GM21737 (cell line): ENCODE measurements at regions not wholly inside any gene's neighbourhood (a gene's known extent, or its start where the extent isn't known, plus 50 kb on each side); places are given as distances from the start of the nearest gene placed in this dataset.
A peak's percentile ranks its signal among the peaks of the same experiment; 100 is the strongest.
"Not testable (repeated sequence)": the region's sequence is repeated elsewhere in the genome, so short reads cannot be mapped to it uniquely, and the experiment has no call there.

Source experiments
- ATAC-seq: cut with Tn5 transposase; IDR thresholded peaks from one replicate; pipeline ENCODE4 v1.9.1; 2021; ENCODE audit warnings: mild to moderate bottlenecking, moderate library complexity; ENCODE audit not compliant: unreplicated experiment

GRCh38 chr7:67301667-67302066 is 305.0 kb downstream of the TYW1 start:
- no peak for ATAC-seq

DNA sequence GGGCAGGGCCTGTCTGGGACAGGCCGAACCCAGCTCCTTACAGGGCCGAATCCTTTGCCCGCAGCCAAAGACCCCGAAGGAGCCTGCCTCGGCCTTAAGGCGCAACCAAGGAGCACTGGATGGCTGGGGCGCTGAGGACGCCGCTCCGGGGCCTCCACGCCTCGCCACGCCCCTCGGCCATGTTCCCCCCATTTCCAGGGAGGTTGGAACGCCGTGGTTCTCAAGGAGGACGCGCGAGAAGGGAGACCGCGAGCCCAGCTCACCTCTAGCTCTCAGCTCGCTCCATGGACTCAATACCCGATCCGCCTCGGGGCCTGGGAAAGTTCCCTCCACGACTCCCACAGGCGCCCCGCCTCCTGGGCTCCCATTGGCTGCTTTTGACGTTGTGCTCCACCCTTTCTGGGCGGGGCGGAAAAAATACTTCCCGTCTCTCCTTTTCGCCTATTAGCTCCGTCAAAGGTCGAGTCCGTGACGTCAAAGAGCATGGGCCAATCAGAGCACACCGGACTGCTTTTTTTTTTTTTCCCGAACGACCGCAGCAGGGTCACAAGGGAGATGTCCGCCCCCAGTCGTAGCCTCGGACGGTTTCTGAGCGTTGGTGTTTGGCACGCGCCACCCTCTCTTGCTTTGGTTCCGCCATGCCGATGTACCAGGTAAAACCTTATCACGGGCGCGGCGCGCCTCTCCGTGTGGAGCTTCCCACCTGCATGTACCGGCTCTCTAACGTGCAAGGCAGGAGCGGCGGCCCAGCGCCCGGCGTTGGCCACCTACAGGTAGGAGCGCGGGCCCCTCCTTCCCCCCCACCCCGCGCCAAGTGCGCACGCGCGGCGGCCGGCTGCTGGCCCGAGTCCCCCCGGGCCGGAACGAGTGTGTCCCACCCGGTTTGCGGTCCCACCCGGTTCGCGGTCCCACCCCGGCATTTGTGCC is 305.7 kb downstream of the TYW1 start:
- ATAC-seq, result peak; percentile 80

DNA sequence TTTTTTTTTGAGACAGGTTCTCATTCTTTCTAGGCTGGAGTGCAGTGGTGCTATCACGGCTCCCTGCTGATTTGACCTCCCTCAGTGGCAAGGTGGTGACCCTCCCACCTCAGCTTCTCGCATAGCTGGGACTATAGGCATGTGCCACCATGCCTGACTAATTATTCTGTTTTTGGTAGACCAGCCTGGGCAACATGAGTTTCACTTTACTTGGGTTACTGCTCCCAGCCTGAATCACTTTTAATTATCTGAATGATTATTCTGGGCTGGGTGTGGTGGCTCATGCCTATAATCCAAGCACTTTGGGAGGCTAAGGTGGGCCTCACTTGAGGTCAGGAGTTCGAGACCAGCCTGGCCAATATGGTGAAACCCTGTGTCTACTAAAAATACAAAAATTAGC is 308.2 kb downstream of the TYW1 start:
- not testable (repeated sequence) for ATAC-seq

DNA sequence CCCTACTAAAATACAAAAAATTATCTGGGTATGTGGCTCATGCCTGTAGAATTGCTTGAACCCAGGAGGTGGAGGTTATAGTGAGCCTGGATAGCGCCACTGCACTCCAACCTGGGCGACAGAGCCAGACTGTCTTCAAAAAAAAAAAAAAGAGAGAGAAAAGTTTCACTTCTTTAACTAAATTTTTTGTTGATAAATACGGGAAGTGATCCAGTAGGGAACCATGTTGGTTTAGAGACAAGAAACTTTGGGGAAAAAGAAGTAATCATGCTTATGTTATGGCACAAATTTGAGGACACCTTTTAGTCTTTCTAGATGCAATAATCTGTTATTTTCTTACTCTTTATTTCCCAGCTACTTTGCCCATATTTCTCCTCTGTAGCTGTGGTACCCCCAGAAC is 309.7 kb downstream of the TYW1 start:
- ATAC-seq, result no peak

DNA sequence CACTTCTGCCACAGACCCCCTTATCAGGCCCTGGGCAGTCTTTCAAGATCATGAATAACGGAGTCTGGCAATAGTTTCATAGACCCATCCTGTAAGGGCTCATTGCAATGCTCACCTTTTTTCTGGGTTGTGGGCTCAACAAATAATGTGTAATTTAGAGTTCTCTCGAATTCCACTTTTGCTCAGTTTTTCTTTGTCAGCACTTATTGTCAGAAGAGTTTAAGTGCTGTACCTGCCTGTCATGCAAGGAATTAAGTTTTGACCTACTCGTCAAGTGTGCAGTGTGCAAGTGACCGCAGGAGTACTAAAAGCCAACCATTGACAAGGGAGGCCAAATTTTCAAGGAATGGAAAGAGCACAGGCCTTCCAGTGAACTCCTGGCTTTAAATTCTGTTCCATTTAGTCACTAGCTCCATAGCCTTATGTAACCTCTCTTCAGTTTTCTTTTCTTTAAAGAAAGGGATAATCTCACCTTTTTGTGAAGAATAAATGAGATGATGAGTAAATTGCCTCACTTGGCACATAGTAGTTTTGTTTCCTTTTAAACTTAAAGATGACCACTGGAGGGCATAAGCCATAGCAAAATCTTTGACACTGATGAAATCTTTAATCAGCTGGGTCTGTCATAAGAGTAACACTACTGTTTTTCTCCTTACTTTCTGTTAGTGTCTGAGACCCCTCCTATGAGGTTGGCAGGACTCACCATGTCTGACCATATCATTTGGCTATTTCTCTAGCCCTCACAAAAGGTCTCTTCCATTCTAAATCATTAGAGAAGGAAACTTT is 313.3 kb downstream of the TYW1 start:
- ATAC-seq, result no peak

DNA sequence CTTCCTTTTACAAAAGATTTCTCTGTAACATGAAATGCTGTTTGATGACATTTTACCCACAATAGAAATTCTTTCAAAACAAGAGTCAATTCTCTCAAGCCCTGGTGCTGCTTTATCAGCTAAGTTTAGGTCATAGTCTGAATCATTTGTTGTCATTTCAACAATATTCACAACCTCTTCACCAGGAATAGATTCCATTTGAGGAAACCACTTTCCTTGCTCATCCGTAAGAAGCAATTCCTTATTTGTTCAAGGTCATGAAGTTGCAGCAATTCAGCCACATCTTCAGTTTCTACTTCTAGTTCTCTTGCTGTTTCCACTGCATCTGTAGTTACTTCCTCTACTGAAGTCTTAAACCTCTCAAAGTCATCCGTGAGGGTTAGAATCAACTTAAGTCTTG is 315.3 kb downstream of the TYW1 start:
- ATAC-seq, result no peak

- ATAC-seq, result no peak
Observed at GRCh38 chr7:67313213-67313612, 316.6 kb downstream of the TYW1 start.

DNA sequence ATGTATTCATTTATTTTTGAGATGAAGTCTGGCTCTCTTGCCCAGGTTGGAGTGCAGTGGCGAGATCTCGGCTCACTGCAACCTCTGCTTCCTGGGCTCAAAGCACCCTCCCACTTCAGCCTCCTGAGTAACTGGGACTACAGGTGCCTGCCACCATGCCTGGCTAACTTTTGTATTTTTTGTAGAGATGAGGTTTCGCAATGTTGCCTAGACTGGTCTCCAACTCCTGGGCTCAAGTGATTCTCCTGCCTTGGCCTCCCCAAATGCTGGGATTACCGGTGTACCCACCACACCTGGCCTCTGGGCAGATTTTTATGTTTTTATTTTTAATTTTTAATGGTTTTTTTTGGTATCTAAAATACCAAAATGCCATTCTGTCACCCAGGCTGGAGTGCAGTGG is 320.3 kb downstream of the TYW1 start:
- ATAC-seq, result not testable (repeated sequence)

DNA sequence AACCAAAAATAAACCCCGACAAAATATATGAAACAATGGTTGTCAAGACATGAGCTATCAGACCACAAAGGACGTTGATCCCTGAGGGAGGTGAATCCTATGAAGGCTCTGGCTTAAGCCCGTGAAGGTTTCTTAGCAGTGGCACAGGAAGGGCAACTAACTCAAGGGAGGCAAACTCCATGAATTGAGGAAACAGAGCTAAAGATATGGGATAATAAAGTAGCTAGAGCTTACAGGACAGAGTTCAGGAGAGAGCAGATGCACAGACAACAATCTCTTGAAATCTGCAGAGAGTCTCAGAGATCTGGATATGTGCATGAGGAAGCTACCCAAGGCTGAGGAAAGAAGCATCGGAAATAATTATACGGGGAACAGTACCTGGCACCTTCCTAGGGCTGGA is 331.6 kb downstream of the TYW1 start:
- not testable (repeated sequence) for ATAC-seq

DNA sequence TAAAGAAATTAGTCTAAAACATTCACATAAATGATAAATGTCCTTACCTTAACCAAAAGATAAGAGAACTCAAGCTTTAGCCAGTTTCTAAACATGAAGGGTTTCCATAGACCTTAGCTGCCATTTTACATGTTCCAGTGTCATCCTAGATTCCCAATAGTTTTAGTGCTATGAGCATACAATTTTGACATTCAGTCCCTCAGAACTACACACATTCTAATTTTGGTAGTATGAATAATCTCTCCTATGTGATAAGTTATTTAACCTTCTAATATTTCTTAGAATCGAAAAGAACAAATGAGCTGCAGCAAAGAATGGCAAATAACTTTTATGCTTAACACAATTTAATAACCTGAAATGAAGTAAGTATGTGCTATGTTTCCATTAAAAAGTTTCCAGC is 338.5 kb downstream of the TYW1 start:
- ATAC-seq, result not testable (repeated sequence)

GRCh38 chr7:67335663-67336062 is 339.0 kb downstream of the TYW1 start:
- ATAC-seq, result not testable (repeated sequence)

DNA sequence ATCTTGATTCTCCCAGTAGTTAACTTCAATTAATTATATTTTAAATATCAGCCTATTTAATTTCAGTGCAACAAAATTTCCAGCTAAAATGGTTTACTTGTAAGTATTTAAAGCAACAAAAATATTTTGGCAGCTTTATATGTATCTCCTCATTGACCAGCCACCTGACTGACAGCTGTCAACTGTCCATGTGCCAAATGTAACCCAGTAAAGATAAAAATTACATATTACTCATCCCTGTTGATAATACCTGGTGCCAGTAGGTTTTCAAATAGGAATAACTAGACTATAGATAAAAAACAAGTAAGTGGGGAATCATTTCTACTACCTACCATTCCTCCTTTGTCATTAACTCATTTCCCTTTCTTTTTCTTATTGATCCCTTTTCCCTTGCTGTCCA is 341.9 kb downstream of the TYW1 start:
- not testable (repeated sequence) for ATAC-seq

DNA sequence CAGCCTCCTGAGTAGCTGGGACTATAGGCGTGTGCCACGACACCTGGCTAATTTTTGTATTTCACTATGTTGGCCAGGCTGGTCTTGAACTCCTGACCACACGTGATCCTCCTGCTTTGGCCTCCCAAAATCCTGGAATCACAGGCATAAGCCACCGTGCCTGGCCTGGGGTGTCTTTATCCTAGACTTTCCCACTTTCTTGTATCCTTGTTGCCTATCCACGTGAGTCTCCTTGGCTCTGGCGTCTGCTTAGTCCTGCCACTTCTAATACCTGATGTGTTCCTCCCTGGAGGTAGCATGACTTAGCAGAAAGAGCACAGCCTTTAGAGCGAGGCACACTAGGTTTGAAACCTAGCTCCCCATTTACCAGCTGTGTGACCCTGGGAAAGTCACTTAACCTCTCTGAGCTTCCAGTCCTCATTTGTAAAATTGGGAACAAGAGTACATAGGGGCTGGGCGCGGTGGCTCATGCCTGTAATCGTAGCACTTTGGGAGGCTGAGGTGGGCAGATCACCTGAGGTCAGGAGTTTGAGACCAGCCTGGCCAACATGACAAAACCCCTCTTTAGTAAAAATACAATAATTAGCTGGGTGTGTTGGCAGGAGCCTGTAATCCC is 344.6 kb downstream of the TYW1 start:
- ATAC-seq, result no peak

- no peak for ATAC-seq
Observed at GRCh38 chr7:67343114-67343513, 346.5 kb downstream of the TYW1 start.

DNA sequence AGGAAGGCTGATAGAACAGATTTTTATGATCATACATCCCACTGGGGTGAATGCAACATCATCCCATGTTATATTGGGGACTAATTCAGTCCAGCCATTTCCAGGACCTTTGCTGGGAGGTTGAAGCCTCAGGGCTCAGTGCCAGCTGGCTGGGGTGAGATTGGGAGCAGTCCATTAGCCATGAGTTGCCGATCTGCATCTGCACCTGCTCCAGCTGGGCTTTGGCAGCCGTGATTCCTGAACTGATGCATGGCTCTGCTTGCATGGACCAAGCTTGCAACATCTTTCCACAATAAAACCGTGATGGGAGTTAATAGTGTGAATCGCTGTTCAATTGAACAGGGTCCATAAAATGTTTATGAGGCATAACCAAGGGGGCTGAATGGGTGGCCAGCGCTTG is 346.9 kb downstream of the TYW1 start:
- no peak for ATAC-seq

GRCh38 chr7:67344481-67345193 is 348.0 kb downstream of the TYW1 start:
- ATAC-seq, result no peak

GRCh38 chr7:67346126-67346525 is 349.5 kb downstream of the TYW1 start:
- no peak for ATAC-seq

DNA sequence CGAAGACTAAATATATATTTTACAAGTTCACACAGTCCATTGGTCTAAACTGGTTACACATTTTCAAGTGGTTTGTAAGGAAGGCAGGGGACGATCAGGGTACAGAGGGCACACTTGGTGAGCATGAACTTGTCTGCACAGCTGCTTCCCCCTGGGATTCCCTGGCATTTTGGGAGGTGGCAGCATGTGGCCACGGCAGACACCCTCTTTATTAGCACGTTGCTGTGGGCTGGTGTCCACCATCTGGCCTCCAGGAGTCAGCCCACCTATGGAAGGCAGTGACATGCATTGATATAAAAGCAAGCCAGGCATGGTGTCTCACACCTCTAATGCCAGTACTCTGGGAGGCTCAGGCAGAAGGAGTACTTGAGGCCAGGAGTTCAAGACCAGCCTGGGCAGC is 350.2 kb downstream of the TYW1 start:
- ATAC-seq, result no peak

GRCh38 chr7:67348171-67348570 is 351.5 kb downstream of the TYW1 start:
- ATAC-seq, result no peak

DNA sequence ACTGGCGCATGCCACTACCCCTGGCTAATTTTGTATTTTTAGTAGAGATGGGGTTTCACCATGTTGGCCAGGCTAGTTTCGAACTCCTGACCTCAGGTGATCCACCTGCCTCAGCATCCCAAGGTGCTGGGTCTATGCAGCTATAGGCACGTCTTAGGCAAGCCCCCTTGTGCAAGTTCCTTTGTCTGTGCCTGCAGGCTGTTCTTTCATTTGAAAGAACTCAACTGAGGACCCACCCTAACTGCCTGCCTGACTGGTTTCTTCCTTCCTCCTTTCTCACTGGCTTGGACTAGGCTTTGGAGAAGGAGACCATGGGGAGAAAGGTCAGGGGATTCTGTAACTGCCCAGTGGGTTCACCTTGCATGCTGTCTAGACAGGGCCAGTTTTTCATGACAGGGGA is 361.0 kb downstream of the TYW1 start:
- not testable (repeated sequence) for ATAC-seq

DNA sequence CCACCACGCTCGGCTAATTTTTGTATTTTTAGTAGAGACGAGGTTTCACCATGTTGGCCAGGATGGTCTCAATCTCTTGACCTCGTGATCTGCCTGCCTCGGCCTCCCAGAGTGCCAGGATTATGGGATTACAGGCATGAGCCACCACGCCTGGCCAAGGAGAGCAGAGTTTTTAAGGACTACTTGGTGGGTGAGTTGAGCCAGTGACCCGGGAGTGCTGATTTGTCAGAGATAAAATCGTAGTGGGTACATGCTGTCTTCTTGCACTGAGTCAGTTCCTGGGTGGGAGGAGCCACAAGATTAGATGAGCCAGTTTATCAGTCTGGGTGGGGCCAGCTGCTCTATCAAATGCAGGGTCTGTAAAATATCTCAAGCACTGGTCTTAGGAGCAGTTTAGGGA is 361.7 kb downstream of the TYW1 start:
- ATAC-seq, result not testable (repeated sequence)
